ENCODE measurements at regions not wholly inside any gene's neighbourhood (a gene's known extent, or its start where the extent isn't known, plus 50 kb on each side); places are given as distances from the start of the nearest gene placed in this dataset.

DNA sequence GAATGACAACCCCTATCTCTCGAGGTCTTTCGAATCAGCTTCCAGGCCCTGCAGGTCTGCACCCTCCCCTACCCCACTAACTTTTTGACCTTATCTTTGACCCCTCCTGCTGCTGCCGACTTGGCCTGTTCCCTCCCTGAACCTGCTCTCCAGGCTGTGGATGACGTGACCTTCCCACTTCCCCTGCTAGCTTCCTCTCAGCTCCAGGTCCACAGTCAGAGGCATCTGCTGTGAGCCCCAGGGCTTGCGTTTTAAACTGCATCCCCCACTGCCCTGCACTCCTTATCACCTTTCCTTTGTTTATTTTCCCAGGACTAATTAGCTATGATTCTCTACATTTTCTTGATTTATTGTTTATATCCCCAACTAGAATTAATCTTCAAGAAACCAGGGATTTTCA, 71.2 kb upstream of the ALKAL2 start:
- TF ChIP-seq, protein P1, sequence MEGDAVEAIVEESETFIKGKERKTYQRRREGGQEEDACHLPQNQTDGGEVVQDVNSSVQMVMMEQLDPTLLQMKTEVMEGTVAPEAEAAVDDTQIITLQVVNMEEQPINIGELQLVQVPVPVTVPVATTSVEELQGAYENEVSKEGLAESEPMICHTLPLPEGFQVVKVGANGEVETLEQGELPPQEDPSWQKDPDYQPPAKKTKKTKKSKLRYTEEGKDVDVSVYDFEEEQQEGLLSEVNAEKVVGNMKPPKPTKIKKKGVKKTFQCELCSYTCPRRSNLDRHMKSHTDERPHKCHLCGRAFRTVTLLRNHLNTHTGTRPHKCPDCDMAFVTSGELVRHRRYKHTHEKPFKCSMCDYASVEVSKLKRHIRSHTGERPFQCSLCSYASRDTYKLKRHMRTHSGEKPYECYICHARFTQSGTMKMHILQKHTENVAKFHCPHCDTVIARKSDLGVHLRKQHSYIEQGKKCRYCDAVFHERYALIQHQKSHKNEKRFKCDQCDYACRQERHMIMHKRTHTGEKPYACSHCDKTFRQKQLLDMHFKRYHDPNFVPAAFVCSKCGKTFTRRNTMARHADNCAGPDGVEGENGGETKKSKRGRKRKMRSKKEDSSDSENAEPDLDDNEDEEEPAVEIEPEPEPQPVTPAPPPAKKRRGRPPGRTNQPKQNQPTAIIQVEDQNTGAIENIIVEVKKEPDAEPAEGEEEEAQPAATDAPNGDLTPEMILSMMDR (IDR thresholded peaks at IDR 0.05) = no peak
- TF ChIP-seq FOSL2 (IDR thresholded peaks at IDR 0.05; ENCODE audit: borderline replicate concordance, low read depth) (no peak), TAF1 (IDR thresholded peaks at IDR 0.05; ENCODE audit: borderline replicate concordance, low read depth, low read length) (no peak), JUND (IDR thresholded peaks at IDR 0.05) (no peak), GABPA (IDR thresholded peaks at IDR 0.05; ENCODE audit: low read depth) (no peak), POLR2AphosphoS5 (IDR thresholded peaks at IDR 0.05; ENCODE audit: low read depth, low read length) (no peak)
- TF ChIP-seq, protein P2, sequence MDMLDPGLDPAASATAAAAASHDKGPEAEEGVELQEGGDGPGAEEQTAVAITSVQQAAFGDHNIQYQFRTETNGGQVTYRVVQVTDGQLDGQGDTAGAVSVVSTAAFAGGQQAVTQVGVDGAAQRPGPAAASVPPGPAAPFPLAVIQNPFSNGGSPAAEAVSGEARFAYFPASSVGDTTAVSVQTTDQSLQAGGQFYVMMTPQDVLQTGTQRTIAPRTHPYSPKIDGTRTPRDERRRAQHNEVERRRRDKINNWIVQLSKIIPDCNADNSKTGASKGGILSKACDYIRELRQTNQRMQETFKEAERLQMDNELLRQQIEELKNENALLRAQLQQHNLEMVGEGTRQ (IDR thresholded peaks at IDR 0.05; ENCODE audit: borderline replicate concordance, low read depth, low read length) = no peak
